ENCODE measurements at regions not wholly inside any gene's neighbourhood (a gene's known extent, or its start where the extent isn't known, plus 50 kb on each side); places are given as distances from the start of the nearest gene placed in this dataset.

DNA sequence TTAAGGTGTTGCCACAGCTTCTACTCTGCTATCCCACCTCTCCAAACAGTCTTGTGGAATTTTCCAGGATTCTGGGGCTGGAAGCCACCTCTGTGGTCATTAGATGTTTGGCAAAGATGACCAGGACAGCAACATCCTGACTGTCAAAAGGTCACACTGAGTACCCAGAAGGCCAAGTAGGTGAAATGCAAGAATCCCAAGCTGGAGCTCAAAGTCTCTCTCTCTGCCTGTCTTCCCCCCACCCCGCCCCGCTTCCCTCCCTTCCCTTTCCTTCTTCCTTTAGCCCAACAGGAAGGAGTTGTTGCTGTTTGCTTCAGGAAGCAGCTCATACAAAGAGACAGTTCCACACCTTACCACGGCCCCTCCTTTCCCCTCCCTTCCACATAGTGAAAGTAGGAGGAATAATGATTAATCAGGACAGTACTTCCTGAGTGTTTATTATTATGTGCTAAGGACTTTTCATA lies 75.6 kb upstream of the SLC2A1 start:
- TF ChIP-seq, protein P1, sequence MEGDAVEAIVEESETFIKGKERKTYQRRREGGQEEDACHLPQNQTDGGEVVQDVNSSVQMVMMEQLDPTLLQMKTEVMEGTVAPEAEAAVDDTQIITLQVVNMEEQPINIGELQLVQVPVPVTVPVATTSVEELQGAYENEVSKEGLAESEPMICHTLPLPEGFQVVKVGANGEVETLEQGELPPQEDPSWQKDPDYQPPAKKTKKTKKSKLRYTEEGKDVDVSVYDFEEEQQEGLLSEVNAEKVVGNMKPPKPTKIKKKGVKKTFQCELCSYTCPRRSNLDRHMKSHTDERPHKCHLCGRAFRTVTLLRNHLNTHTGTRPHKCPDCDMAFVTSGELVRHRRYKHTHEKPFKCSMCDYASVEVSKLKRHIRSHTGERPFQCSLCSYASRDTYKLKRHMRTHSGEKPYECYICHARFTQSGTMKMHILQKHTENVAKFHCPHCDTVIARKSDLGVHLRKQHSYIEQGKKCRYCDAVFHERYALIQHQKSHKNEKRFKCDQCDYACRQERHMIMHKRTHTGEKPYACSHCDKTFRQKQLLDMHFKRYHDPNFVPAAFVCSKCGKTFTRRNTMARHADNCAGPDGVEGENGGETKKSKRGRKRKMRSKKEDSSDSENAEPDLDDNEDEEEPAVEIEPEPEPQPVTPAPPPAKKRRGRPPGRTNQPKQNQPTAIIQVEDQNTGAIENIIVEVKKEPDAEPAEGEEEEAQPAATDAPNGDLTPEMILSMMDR (IDR thresholded peaks at IDR 0.05 in 4 of 5, conservative IDR thresholded peaks at IDR 0.05 in 1 of 5): no peak
- no peak for TF ChIP-seq POLR2A (IDR thresholded peaks at IDR 0.05)

All from gastrocnemius medialis (tissue), 4 donors.